SKM-1 treated with dmso at 0.1 percent for 144 hours (cell line): ENCODE measurements at regions not wholly inside any gene's neighbourhood (a gene's known extent, or its start where the extent isn't known, plus 50 kb on each side); places are given as distances from the start of the nearest gene placed in this dataset.

ENCODE experiments used
- DNase-seq: peaks from one replicate; lab custom pipeline; 2025; ENCODE audit not compliant: unreplicated experiment; lab: John Stamatoyannopoulos, UW

DNA sequence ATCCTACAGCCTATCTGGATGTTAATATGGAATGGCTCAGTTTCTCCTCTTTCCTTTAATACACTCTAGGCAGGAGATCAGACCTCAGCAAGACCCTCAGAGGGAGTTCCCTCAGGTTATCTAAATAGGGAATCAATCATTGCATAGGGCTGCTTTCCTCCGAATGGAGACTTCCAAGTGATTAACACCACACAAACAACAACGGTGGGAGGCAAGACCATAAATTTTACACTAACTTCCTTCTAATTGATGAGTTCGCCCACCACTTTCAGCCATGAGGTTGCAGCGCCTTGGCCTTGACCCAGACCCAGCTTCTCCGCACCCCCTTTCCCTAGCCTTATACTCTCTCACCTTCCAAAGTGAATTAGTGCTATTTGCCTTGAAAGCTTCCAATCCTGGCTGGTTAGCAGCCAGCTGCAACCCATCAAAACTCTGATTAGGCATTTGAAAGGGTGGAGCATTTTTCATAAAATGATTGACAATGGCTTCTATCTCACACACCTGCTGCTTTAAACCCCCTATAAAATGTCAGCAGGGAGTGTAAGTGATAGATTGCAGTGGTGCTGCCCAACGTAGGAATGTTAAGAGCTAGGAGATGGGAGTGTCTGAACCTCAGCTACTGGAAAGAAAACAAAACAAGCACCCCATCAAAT, 534.9 kb upstream of the USP24 start:
- no peak for DNase-seq

DNA sequence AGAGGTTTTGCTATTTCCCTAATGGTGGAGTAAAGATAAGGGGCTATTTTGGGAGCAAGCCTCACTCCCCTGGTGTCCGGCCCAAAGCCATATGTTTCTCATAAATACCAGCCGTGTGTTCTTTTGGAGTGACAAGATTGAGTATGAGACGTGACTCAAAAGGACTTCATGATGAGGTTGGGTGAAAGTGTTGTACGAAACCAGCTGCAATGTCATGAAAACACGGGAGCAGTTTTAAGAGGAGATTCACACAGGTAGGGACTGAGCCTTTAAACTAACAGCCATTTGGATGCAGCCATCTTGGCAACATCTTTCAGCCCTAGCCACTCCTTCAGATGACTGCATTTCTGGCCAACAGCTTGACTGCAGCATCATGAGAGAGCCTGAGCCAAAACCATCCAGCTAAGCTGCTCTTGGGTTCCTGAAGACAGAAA, 532.3 kb upstream of the USP24 start:
- no peak for DNase-seq

DNA sequence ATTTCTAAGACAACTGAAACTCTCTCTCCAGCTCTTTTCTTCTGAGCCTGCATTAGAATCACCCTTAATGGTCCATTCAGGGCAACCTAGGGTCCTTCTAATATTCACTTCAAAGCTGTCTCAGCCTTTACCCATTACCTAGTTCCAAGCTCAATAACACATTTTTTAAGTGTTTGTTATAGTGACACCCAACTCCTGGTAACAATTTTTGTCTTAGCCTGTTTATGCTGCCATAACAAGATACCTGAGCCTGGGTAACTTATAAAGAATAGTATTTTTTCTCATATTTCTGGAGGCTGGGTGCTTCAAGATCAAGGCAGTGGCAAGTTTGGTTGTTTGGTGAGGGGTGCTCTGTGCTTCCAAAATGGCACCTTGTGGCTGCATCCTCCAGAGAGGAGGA, 531.5 kb upstream of the USP24 start:
- DNase-seq = no peak

DNA sequence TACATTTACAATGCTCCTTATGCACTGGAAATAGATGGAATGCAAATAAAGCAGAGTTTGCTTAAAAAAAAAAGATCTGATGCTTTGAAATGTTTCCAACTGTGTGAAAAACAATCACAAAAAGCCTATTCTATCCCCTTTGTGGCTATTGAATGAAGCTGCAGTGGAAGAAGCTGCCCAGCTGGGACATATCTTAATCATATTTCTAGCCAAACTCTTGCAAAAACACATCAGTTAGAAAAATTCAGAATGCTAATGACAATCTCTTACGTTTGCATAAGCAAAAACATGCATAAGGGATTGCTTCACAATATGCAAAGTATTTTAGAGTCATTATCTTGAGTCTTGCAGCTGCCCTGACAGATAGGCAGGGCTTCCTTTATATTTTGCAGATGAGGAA, 526.4 kb upstream of the USP24 start:
- no peak for DNase-seq

DNA sequence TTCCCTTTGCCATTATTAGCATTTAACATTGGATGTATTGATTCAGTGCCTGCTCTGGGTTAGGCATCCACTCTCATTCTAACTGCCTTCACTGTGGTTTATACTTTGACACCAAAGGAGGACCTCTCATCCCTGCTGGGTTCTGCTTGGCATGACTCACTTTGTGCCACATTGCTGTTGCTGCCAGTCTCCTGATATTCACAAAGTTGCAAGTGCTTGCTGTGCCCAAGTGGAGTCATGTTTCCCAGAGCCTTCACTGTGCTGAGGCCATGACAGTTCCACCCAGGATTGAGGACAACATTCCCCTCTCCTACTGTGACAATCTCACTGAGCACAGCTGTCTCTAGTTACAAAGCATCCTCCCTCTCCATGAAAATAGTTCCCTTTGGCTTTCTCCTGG, 519.9 kb upstream of the USP24 start:
- DNase-seq = no peak

DNA sequence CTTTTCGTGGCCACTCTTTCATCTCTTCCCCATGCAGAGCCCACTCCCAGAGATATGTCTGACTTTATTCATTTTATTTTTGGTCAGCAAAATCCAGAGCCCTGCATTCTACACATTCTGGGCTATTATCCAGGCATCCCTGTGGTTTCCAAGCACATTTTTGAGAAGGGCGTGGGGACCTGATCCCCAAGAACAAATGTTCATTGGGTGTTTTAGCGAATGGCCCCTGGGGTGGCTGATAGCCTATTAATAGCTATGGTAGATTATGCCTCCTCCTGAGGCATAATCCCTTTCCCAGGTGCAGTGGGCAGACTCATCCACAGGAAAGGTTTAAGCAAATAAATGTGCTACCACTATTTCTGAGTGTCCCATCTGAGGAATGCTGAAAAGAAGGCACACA, 511.8 kb upstream of the USP24 start:
- DNase-seq = no peak

DNA sequence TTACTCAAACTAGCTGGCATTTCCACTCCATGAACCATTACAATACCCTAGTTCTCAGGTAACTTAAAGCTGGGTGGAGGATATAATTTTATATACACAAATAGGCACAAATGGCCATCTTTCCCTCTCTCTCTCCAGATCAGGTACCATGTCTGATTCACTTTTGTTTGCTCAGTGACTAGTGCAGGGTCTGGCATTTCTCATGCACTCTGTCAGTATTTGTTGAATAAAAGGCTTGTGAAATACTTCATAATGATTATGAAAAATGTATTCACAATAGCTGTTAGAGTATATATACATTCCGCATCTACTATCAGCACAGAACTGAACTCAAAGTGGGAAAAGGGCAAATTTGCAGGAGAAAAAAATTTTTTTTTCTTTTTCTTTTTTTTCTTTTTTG, 510.2 kb upstream of the USP24 start:
- no peak for DNase-seq

DNA sequence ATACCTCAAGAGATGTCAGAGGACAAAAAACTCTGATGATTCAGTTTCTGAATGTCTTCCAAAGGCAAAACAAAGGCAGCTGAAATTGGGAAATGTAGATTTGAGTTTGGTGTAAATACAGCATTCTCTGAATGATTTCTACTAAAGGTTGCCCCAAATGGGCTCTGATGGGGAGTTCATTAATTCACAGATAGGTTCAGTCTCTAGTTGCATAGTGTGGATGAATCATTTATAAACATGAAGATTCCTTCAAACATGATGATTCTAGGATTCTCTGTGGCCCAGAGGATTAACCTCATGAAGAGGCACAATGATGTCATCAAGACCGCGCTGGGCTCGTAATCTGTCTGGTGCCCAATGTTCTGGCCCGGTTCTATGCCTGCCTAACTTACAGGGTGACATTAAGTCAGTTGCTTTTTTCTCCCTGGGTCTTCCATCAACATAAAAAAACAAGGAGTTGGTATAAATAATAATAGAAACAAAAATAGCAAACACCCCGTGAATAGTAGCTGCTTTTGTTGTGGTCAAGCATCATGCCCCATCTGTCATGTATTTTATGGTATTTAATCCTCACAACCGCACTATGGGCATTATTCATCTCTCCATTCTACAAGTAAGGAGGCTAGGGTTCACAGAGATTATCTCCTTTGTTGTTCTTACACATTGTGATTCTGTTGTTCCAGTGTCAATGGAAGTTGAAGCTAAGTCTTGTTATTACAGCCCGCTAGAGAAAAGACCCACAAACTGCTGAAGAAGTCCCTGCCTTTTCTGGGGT, 509.6 kb upstream of the USP24 start:
- no peak for DNase-seq

DNA sequence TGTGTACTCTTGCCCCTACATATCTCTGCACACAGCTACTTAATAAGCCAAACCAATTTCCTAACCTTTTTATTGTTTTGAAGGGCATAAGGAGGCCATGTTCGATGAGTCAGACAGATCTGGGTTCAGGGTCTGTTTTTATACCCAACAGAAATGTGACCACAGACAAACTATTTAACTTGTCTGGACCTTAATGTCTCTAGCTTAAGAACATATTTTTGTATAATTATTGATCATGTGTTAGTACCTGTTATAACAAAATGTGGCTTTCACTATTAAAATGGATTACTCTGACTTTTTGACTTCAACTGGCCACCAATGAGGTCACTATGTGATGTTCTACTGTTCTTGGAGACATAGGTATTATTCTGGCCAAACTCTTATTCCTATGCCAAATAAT, 507.8 kb upstream of the USP24 start:
- no peak for DNase-seq

DNA sequence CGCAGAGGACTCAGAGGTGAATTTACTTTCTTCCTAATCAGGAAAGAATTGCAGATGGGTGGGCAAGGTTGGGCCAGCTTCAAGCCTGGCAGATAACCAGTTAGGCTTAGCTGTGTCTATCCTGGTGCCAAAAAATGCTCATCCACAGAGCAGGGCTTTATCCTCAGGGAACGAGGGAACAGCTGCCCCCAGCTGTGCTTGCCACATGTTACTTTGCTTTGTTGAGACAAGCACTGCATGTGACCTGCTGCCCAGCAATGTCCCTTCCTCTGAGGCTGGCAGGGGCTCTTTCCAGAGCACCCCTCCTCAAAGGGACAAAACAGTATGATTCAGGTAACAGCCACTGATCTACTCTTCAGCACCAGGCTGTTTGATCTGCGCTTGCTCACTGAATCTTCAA, 505.1 kb upstream of the USP24 start:
- DNase-seq = no peak

DNA sequence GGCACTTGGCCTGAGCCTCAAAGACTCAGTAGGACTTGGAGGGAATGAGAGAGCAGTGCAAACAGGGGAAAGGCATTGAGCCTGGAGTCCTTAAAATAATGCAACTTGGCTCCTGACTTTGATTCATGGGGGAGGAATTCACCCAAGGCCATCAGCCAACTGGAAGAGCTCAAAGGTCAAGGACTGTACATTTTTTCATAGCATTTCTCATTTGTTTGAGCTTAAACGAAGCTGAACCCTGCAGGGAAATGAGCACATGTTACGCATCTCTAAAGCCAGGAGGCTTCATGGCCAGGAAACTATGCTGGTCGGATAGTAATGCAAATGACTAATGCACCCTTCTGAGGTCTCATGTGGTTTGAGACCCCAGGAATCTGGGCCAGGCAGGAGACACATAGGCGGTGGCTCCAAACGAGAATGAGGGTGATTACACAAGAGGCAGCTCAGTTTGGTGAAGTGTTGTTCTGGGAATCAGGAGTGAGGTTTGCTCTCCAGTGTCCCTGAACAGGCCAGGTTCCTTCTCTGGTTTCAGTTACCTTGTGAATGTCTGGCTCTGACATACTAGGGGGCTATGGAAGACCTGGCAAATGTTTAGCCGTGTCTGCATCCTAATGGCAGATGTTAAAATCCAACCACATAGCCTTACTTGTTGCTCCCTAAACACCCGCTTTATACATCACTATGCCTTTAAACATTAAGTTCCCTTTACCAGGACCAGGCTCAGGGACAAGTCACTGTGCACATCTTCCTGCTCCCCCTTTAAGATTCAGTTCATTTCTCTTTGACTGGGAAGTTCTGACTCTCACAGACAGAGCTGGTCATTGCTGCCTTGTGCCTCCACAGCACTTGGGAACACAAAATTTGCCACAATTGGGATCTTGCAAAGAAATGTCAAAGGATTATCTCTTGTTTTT, 503.9 kb upstream of the USP24 start:
- DNase-seq = no peak

DNA sequence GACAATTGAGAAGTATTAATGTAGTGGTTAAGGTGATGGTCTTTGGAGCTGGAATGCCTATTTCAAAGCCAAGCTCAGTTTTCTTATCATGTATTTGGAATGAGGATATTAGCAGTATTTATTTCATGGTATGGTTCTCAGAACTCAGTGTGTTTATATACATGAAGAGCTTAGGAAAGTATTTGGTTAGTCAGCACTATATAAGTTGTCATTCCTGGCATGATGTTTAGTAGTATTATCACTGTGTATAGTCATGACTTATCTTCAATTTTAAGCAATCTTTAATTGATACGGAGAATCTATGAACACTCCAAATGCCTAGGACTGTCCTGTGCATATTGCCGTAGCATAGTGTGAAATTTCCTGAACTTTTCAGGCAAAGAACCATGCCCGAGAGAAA, 501.9 kb upstream of the USP24 start:
- no peak for DNase-seq

DNA sequence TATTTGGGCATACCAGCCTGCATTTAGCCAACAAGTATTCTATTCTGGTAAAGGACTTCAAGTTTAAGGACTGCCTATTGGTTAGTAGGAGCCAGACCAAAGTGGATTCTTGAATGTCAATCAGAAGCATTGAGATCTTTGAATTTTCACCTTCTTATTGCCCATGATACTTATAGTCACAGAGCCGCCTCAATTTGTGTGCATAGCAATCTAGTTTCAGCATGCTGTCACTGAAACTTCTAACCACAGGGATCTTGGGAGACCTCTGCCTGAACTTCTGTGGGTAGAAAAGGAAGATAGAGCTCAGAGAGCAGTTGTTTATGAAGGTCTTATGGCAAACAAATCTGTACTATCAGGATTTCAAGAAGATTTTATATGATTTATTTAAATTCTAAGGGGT, 501.4 kb upstream of the USP24 start:
- DNase-seq = no peak

DNA sequence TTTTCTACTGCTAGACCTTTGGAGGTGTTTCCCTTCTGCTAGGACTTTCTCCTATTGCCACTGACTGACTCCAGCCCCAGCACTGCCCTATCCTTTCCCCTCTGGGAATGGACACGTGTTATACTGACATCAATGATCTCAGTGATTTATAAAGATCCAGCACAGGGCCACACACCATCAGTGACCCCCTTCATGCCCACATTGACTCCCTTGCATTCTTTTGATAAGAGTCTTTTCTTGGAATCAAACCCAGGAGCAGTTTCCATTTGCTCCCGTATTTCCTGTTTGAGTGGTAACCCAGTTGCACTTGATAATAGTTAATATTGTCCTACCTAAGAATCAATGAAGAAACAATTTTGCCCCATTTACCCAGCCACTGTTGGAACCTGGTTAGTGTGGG, 501.0 kb upstream of the USP24 start:
- DNase-seq = no peak

DNA sequence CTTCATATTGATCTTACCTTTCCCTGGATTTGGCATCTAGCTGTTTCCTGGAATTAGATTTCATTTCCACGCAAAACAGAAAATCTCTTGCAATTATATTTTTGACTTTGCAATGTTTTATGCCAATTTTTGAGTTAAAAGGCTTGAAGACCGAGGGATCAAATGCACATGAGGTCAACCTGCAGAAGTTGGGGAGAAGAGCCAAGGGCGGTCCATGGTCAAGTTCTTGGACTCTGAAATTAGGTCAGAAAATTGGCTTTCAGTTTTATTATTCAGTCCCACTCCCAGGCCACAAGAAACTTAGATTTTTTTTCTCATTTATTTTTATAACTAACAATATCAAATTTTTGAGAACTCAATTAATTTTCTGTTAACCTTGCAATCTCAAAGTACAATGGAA, 499.1 kb upstream of the USP24 start:
- no peak for DNase-seq

DNA sequence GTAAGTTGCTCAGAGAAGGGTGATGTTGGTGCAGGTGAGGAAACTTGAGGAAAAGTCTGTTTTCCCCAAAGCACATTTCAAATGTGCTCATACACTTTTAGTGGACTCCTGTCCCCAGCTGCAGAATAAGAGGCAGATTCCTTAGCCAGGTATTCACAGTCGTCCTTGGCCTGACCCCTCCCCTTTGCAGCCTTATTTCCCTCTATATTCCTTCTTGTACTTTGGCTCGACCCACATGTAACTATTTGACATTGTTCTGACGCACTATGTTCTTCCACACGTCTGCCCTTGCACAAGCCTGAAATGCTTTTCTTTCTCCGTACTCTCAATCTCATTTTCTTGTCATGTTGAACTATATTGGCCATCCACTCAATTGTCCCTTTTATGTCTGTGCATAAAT, 498.4 kb upstream of the USP24 start:
- DNase-seq = no peak

DNA sequence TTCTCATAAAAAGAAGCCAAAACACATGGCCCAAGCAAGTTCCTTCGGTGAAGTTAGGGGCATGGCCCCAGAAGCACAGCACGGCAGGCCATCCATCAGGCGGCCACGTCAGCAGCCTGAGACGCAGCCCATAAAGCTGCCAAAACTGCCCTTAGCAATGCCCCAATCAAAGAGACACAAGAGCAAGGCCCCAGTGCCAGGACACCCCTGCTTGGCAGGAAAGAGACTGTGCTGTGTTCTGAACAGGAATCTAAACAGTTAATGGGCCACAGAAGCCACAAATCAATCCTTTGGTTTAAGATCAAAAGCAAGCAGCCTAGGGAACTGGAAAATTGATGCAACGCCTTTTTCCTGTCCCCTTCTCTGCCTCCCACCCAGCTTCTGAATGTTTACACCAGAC, 497.0 kb upstream of the USP24 start:
- DNase-seq = no peak

DNA sequence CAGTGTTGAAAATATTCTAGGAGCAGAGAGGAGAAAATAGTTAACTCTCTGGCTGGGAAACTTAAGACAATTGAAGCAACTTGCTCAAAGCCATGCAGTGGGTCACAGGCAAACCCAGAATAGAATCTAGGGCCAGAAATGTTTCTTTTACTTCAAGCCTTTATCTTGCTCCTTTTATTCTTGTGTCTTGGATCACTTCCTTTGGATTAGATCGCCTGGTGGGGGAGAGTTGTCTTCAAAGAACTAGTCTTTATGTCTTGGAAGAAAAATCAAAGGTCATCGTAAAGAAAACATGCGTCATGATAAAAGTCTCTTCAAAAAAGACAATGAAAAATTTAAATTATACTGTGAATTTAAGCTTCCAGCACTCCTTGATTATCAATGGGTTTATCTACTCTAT, 493.6 kb upstream of the USP24 start:
- DNase-seq = no peak

DNA sequence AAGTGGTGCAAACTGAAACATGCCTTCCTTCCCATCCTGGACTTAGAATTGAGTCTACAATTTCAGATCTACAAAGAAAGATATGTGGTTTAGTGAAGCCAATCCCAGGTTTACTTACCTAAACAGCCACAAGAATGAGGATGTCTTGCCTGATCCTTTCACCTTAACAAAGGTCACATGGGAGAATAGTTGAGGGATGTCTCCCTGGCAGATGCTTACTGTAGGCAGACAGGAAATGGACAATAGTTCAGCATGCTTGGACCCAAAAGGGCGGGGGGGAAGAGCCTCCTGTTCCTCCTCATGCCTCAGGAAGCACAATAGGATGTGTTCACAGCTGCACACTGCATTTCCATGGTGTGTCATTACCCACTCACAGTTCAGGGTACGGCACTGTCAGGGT, 492.7 kb upstream of the USP24 start:
- DNase-seq = no peak

DNA sequence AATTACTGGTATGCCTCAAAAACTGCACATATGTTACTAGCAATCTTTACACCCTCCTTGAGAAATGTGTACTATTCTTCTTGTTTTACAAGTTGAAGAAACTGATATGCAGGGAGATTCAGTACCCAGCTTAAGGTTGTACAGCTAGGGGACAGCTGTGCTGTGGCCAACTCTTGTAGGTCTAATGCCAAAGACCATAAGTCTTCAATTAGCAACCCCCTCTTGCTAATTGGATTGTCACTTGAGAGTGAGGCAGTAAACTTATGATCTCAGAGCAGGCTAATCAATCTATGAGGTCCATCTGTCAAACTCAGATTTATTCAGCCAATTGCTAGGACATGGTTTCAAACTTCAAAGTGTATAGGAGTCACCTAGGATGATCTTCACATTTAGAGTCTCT, 492.0 kb upstream of the USP24 start:
- no peak for DNase-seq

DNA sequence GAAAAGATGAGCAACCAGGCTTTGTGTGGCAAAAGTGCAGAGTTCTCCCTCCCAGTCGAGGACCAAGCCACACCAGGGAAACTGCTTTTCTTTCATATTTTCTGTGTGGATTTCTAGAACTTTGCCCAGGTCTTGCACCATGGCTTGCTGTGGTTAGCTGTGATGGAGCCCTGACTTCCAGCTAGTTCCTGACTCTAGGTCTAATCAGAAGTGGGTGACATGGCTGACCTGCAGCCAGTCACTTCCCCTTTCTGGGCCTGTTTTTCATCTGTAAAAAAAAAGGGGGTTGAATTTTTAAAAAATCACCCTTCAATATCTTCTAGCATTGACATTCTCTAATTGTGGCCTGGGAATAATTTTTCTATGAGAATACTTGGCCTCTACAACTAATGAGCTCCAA, 491.2 kb upstream of the USP24 start:
- DNase-seq = peak; percentile 65
